WTC11 (cell line): ENCODE measurements at regions not wholly inside any gene's neighbourhood (a gene's known extent, or its start where the extent isn't known, plus 50 kb on each side); places are given as distances from the start of the nearest gene placed in this dataset.

ENCODE experiments used
- CREM ChIP-seq: sonication (generic); formaldehyde crosslinking; IDR thresholded peaks from 2 replicates; pipeline ENCODE4 v1.8.1; 2022; ENCODE audit warnings: mild to moderate bottlenecking, missing genetic modification reagents, moderate library complexity
- TF ChIP-seq, protein P1 (sequence below): fragments of 250-450 bp; sonication (Bioruptor Pico); IDR thresholded peaks from 2 replicates; pipeline ENCODE4 v1.9.0; 2021; ENCODE audit warnings: mild to moderate bottlenecking

DNA sequence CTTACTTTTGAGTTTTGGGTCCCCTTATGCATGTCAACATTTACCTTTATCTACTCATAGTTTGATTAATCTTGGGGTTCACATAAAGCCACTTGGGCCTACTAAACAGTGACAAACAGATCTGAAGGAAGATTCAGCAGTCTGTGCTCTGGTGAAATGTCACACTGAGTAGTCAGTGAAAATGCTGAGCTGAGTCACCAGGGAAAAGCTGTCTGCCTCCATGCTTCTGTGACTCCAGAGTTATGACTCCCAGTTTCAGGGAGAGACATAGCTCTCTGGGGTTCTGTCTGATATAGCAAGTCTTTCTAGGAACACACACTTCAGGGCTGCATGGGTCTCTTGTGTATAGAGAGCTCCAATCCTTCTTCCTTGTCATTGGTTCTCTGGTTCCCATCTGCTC lies 406.3 kb upstream of the FAR2 start:
- TF ChIP-seq, protein P1, sequence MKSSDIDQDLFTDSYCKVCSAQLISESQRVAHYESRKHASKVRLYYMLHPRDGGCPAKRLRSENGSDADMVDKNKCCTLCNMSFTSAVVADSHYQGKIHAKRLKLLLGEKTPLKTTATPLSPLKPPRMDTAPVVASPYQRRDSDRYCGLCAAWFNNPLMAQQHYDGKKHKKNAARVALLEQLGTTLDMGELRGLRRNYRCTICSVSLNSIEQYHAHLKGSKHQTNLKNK (CRISPR knock-in tag) = no peak
- TF ChIP-seq CREM (CRISPR knock-in tag) = no peak
